Vagina (tissue), 2 donors: ENCODE measurements at regions not wholly inside any gene's neighbourhood (a gene's known extent, or its start where the extent isn't known, plus 50 kb on each side); places are given as distances from the start of the nearest gene placed in this dataset.

Experiments used
- POLR2A ChIP-seq, 2 donors: fragments of 450-650 bp; IDR thresholded peaks; one replicate each; pipeline ENCODE4 v1.6.1; 2017; ENCODE audit warnings: antibody characterized with exemption in 2 of 2, mild to moderate bottlenecking in 2 of 2, moderate library complexity in 2 of 2
- POLR2AphosphoS5 ChIP-seq, 2 donors: sonication (generic); formaldehyde crosslinking; IDR thresholded peaks; one replicate each; pipeline ENCODE4 v1.9.0; 2017; ENCODE audit warnings: antibody characterized with exemption in 2 of 2, mild to moderate bottlenecking in 2 of 2, low read depth in 1 of 2; ENCODE audit not compliant: insufficient read depth in 1 of 2
- TF ChIP-seq, protein P1 (sequence below), 3 experiments: fragments of 450-650 bp in 2 of 3; fragments of 200-600 bp in 1 of 3; sonication (generic) in 1 of 3; IDR thresholded peaks; one replicate each; pipeline ENCODE4 v1.5.1; 2017 to 2019; ENCODE audit warnings: antibody characterized with exemption in 3 of 3, mild to moderate bottlenecking in 2 of 3, moderate library complexity in 2 of 3

GRCh38 chr6:168956141-168956838 is 297.4 kb downstream of the THBS2 start:
- TF ChIP-seq POLR2A (IDR thresholded peaks at IDR 0.05) (no peak), POLR2AphosphoS5 (IDR thresholded peaks at IDR 0.05; ENCODE audit: insufficient read depth in 1 of 2, low read depth in 1 of 2) (no peak)
- TF ChIP-seq, protein P1, sequence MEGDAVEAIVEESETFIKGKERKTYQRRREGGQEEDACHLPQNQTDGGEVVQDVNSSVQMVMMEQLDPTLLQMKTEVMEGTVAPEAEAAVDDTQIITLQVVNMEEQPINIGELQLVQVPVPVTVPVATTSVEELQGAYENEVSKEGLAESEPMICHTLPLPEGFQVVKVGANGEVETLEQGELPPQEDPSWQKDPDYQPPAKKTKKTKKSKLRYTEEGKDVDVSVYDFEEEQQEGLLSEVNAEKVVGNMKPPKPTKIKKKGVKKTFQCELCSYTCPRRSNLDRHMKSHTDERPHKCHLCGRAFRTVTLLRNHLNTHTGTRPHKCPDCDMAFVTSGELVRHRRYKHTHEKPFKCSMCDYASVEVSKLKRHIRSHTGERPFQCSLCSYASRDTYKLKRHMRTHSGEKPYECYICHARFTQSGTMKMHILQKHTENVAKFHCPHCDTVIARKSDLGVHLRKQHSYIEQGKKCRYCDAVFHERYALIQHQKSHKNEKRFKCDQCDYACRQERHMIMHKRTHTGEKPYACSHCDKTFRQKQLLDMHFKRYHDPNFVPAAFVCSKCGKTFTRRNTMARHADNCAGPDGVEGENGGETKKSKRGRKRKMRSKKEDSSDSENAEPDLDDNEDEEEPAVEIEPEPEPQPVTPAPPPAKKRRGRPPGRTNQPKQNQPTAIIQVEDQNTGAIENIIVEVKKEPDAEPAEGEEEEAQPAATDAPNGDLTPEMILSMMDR (IDR thresholded peaks at IDR 0.05): no peak
